NCI-H510A treated with DMSO at 0.1 percent for 48 hours (cell line): ENCODE measurements at regions not wholly inside any gene's neighbourhood (a gene's known extent, or its start where the extent isn't known, plus 50 kb on each side); places are given as distances from the start of the nearest gene placed in this dataset.

Experiments used
- DNase-seq: peaks from one replicate; lab custom pipeline; 2025; lab: John Stamatoyannopoulos, UW

- DNase-seq: no peak
Observed at GRCh38 chr7:46165276-46165675, 244.2 kb upstream of the IGFBP3 start.

- DNase-seq: no peak
Observed at GRCh38 chr7:46164629-46165028, 243.6 kb upstream of the IGFBP3 start.

GRCh38 chr7:46163246-46163645, 242.2 kb upstream of the IGFBP3 start:
- DNase-seq: no peak

- DNase-seq: no peak
Observed at GRCh38 chr7:46162609-46163008, 241.5 kb upstream of the IGFBP3 start.

GRCh38 chr7:46160861-46161260, 239.8 kb upstream of the IGFBP3 start:
- no peak for DNase-seq

GRCh38 chr7:46157931-46158330, 236.9 kb upstream of the IGFBP3 start:
- no peak for DNase-seq

GRCh38 chr7:46157404-46157803, 236.3 kb upstream of the IGFBP3 start:
- DNase-seq: no peak

- DNase-seq: no peak
Observed at GRCh38 chr7:46156853-46157252, 235.8 kb upstream of the IGFBP3 start.

GRCh38 chr7:46156086-46156485, 235.0 kb upstream of the IGFBP3 start:
- DNase-seq: no peak

- no peak for DNase-seq
Observed at GRCh38 chr7:46155367-46155766, 234.3 kb upstream of the IGFBP3 start.

- DNase-seq: no peak
Observed at GRCh38 chr7:46153951-46154787, 233.1 kb upstream of the IGFBP3 start.

GRCh38 chr7:46153583-46153950, 232.5 kb upstream of the IGFBP3 start:
- no peak for DNase-seq

GRCh38 chr7:46152696-46153095, 231.6 kb upstream of the IGFBP3 start:
- no peak for DNase-seq

GRCh38 chr7:46150721-46151120, 229.6 kb upstream of the IGFBP3 start:
- DNase-seq: no peak

GRCh38 chr7:46150202-46150601, 229.1 kb upstream of the IGFBP3 start:
- no peak for DNase-seq

GRCh38 chr7:46147871-46148270, 226.8 kb upstream of the IGFBP3 start:
- no peak for DNase-seq

GRCh38 chr7:46146454-46147255, 225.6 kb upstream of the IGFBP3 start:
- DNase-seq: no peak

- DNase-seq: no peak
Observed at GRCh38 chr7:46145412-46145811, 224.3 kb upstream of the IGFBP3 start.

GRCh38 chr7:46143949-46144917, 223.2 kb upstream of the IGFBP3 start:
- DNase-seq: no peak

- no peak for DNase-seq
Observed at GRCh38 chr7:46143421-46143820, 222.3 kb upstream of the IGFBP3 start.

- no peak for DNase-seq
Observed at GRCh38 chr7:46139079-46139478, 218.0 kb upstream of the IGFBP3 start.

GRCh38 chr7:46137725-46138124, 216.7 kb upstream of the IGFBP3 start:
- DNase-seq: no peak
